AG10803 (cell line): ENCODE measurements at regions not wholly inside any gene's neighbourhood (a gene's known extent, or its start where the extent isn't known, plus 50 kb on each side); places are given as distances from the start of the nearest gene placed in this dataset.

ENCODE experiments used
- DNase-seq: peaks from one replicate; pipeline ENCODE4 v3.0.0; 2010; ENCODE audit warnings: low read depth
- H3K4me3 ChIP-seq: 2 replicates; pipeline ENCODE4 v1.5.1; 2011; ENCODE audit warnings: mild to moderate bottlenecking, low read length, control low read depth
- TF ChIP-seq, protein P1 (sequence below): conservative IDR thresholded peaks from 2 replicates; pipeline ENCODE4 v1.5.1; 2011; ENCODE audit warnings: mild to moderate bottlenecking, low read length, control low read depth, inconsistent platforms

- DNase-seq, result no peak
- TF ChIP-seq, protein P1, sequence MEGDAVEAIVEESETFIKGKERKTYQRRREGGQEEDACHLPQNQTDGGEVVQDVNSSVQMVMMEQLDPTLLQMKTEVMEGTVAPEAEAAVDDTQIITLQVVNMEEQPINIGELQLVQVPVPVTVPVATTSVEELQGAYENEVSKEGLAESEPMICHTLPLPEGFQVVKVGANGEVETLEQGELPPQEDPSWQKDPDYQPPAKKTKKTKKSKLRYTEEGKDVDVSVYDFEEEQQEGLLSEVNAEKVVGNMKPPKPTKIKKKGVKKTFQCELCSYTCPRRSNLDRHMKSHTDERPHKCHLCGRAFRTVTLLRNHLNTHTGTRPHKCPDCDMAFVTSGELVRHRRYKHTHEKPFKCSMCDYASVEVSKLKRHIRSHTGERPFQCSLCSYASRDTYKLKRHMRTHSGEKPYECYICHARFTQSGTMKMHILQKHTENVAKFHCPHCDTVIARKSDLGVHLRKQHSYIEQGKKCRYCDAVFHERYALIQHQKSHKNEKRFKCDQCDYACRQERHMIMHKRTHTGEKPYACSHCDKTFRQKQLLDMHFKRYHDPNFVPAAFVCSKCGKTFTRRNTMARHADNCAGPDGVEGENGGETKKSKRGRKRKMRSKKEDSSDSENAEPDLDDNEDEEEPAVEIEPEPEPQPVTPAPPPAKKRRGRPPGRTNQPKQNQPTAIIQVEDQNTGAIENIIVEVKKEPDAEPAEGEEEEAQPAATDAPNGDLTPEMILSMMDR, result no peak
- H3K4me3 ChIP-seq, result no peak overlapping the region
Measured at GRCh38 chr1:209323743-209324142, 259.8 kb upstream of the CAMK1G start.

DNA sequence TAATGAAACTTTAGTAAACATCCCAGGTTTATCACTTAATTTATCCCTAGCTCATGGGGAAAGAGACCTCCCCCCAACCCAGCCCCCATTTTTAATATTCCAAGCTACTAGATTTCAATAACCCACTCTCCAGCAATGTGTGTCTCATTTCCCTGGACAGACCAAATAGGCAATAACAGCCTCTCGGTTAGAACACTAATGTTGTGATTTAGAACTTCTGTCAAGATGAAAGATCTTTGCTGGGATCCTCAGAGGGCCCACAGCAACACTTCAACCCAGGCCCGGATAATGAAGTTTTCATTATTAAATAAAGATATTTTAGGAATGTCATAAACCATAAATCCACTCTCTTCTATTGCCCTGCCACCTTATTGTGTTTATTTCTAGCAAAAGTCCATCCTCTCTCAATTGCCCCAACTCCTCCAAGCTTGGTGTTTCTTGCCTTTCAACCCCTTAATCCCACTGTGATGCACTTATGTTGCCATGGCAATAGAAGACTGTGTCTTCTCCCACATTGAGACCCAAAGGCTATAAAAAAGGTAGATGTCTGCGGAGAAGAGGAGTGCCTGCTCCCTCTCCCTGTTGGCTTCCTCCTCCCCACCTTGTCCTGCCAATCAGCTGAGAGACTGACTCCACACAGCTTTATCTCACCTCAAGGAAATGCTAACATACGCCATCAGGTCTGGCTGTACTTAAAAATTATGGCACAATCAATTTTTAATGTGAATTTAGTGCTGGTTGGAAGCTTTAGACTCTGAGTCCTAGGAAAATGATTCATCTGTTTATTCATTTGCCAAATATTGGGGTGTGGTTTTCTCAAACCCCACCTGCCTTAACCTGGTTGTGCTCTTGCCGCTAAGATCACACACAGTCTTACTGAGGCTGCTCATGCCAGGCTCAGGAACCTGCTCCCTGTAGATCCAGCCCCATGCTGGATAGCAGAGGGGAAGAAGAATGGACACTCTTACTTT is 258.3 kb upstream of the CAMK1G start:
- H3K4me3 ChIP-seq, result no peak overlapping the region
- TF ChIP-seq, protein P1, result no peak
- no peak for DNase-seq

- DNase-seq, result no peak
- no peak overlapping the region for H3K4me3 ChIP-seq
- TF ChIP-seq, protein P1, result no peak
Measured at GRCh38 chr1:209326076-209326475, 257.4 kb upstream of the CAMK1G start.

GRCh38 chr1:209326831-209327230 is 256.7 kb upstream of the CAMK1G start:
- no peak for DNase-seq
- TF ChIP-seq, protein P1, result no peak
- no peak overlapping the region for H3K4me3 ChIP-seq

DNA sequence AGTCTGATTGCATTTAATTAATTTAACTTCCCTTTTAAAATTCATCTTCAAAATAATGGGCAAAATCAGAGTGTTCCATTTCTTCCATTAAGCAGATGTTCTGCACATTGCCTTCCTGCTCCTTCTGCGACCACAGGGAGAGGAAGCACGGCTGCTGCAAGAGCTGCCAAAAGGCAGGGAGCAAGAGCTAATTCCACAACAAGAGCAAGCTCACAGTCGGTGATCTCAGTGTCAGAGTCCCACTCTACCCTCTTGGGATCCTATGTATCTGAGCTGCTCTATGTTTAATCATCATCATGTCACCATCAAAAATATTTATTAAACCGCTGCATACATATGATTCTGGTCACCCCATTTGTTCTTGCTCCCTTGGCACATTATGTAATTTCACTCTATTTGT is 255.3 kb upstream of the CAMK1G start:
- TF ChIP-seq, protein P1, result no peak
- no peak overlapping the region for H3K4me3 ChIP-seq
- DNase-seq, result peak; percentile 45

DNA sequence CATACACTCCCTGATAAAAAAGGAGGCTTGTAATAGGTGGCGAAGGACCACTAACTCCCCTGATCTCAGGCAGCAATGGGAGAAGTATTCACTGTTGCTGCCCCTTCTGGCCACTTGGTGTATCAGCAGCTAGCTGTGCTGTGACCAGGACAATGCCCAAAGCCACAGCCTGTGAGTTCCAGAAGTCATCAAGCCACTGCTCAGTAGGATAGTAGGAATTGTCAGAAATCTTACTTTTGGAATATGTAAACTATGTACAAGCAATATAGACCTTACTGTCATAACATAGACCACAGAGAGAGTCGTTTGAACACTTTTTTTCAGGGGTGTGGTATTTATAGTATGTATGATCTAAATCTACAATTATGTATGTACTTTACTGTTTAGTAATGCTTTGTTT is 248.3 kb upstream of the CAMK1G start:
- TF ChIP-seq, protein P1, result peak; percentile 87
- peak; percentile 25 for DNase-seq
- no peak overlapping the region for H3K4me3 ChIP-seq

GRCh38 chr1:209341146-209341545 is 242.4 kb upstream of the CAMK1G start:
- TF ChIP-seq, protein P1, result no peak
- DNase-seq, result no peak
- no peak overlapping the region for H3K4me3 ChIP-seq
